WTC11 (cell line): ENCODE measurements at regions not wholly inside any gene's neighbourhood (a gene's known extent, or its start where the extent isn't known, plus 50 kb on each side); places are given as distances from the start of the nearest gene placed in this dataset.

Experiments
- ATAC-seq: fragments of 200-7000 bp; cut with Tn5 transposase; 2 replicates; pipeline ENCODE4 v1.10.0; 2021; ENCODE audit warnings: mild to moderate bottlenecking, moderate library complexity
- CTCF ChIA-PET: fragments of 300-600 bp; sonication (Branson Sonifier 250); formaldehyde crosslinking; loops from one replicate; lab custom pipeline; 2021; ENCODE audit warnings: antibody characterized with exemption; lab: Charles Lee
- POLR2A ChIA-PET: fragments of 350-600 bp; sonication (Branson Sonifier 250); formaldehyde crosslinking; loops from one replicate; lab custom pipeline; 2021; ENCODE audit warnings: antibody characterized with exemption; lab: Charles Lee
- DNase-seq: peaks from one replicate; pipeline ENCODE4 v3.0.0; 2021; ENCODE audit warnings: low spot score
- H3K27ac Mint-ChIP-seq: 2 replicates; pipeline ENCODE4 v1.8.0; 2021; ENCODE audit warnings: mixed read lengths
- H3K27me3 Mint-ChIP-seq: 2 replicates; pipeline ENCODE4 v1.8.0; 2021; ENCODE audit warnings: low read depth, mild to moderate bottlenecking, moderate library complexity, mixed read lengths
- H3K36me3 Mint-ChIP-seq: 2 replicates; pipeline ENCODE4 v1.8.0; 2021; ENCODE audit warnings: mixed read lengths
- H3K4me1 Mint-ChIP-seq: 2 replicates; pipeline ENCODE4 v1.8.0; 2022; ENCODE audit warnings: mixed read lengths
- H3K4me3 Mint-ChIP-seq: 2 replicates; pipeline ENCODE4 v1.8.0; 2021; ENCODE audit warnings: mild to moderate bottlenecking, moderate library complexity, mixed read lengths
- H3K9me3 Mint-ChIP-seq: 2 replicates; pipeline ENCODE4 v1.8.0; 2021; ENCODE audit warnings: mixed read lengths
- ATF1 ChIP-seq: sonication (generic); formaldehyde crosslinking; IDR thresholded peaks from 2 replicates; pipeline ENCODE4 v1.8.1; 2023; ENCODE audit warnings: mild to moderate bottlenecking, moderate library complexity, missing genetic modification reagents
- CREM ChIP-seq: sonication (generic); formaldehyde crosslinking; IDR thresholded peaks from 2 replicates; pipeline ENCODE4 v1.8.1; 2022; ENCODE audit warnings: mild to moderate bottlenecking, missing genetic modification reagents, moderate library complexity
- EMX1 ChIP-seq: fragments of 250-450 bp; sonication (Bioruptor Pico); IDR thresholded peaks from 2 replicates; pipeline ENCODE4 v1.8.0; 2021; ENCODE audit warnings: mild to moderate bottlenecking
- ESRRA ChIP-seq: sonication (generic); formaldehyde crosslinking; IDR thresholded peaks from 2 replicates; pipeline ENCODE4 v1.8.1; 2022; ENCODE audit warnings: mild to moderate bottlenecking, missing genetic modification reagents, borderline replicate concordance
- IRF1 ChIP-seq: sonication (generic); formaldehyde crosslinking; IDR thresholded peaks from 2 replicates; pipeline ENCODE4 v1.8.0; 2023; ENCODE audit warnings: missing genetic modification reagents
- JAZF1 ChIP-seq: fragments of 250-450 bp; sonication (Bioruptor Pico); IDR thresholded peaks from 2 replicates; pipeline ENCODE4 v1.9.0; 2021; ENCODE audit warnings: moderate library complexity, mild to moderate bottlenecking, inconsistent platforms
- MXD4 ChIP-seq: fragments of 250-450 bp; sonication (Bioruptor Pico); IDR thresholded peaks from 2 replicates; pipeline ENCODE4 v1.8.0; 2021; ENCODE audit warnings: mild to moderate bottlenecking, moderate library complexity, borderline replicate concordance
- NFATC4 ChIP-seq: fragments of 250-450 bp; sonication (Bioruptor Pico); IDR thresholded peaks from 2 replicates; pipeline ENCODE4 v1.9.0; 2021; ENCODE audit warnings: mild to moderate bottlenecking
- NR1H2 ChIP-seq: sonication (generic); formaldehyde crosslinking; IDR thresholded peaks from 2 replicates; pipeline ENCODE4 v1.9.0; 2021; ENCODE audit warnings: mild to moderate bottlenecking, moderate library complexity, missing genetic modification reagents
- USF1 ChIP-seq: sonication (generic); formaldehyde crosslinking; IDR thresholded peaks from 2 replicates; pipeline ENCODE4 v1.8.0; 2022; ENCODE audit warnings: mild to moderate bottlenecking, missing genetic modification reagents
- ZBTB43 ChIP-seq: sonication (generic); formaldehyde crosslinking; IDR thresholded peaks from 2 replicates; pipeline ENCODE4 v1.8.1; 2023; ENCODE audit warnings: mild to moderate bottlenecking, missing genetic modification reagents
- ZMAT4 ChIP-seq: fragments of 250-450 bp; sonication (Bioruptor Pico); IDR thresholded peaks from 2 replicates; pipeline ENCODE4 v1.9.0; 2021; ENCODE audit warnings: mild to moderate bottlenecking
- ZNF121 ChIP-seq: sonication (generic); formaldehyde crosslinking; IDR thresholded peaks from 2 replicates; pipeline ENCODE4 v1.8.0; 2023; ENCODE audit warnings: missing genetic modification reagents
- ZNF219 ChIP-seq: sonication (generic); formaldehyde crosslinking; IDR thresholded peaks from 2 replicates; pipeline ENCODE4 v1.8.0; 2023; ENCODE audit warnings: missing genetic modification reagents, mild to moderate bottlenecking, borderline replicate concordance
- ZNF396 ChIP-seq: fragments of 250-450 bp; sonication (Bioruptor Pico); IDR thresholded peaks from 2 replicates; pipeline ENCODE4 v1.8.0; 2021; ENCODE audit warnings: mild to moderate bottlenecking, moderate library complexity, borderline replicate concordance
- ZNF423 ChIP-seq: fragments of 250-450 bp; sonication (Bioruptor Pico); IDR thresholded peaks from 2 replicates; pipeline ENCODE4 v2.1.2; 2022; ENCODE audit warnings: mild to moderate bottlenecking, moderate library complexity
- TF ChIP-seq, protein P1 (sequence below): sonication (generic); formaldehyde crosslinking; IDR thresholded peaks from 2 replicates; pipeline ENCODE4 v1.8.1; 2023; ENCODE audit warnings: mild to moderate bottlenecking, missing genetic modification reagents, borderline replicate concordance
- TF ChIP-seq, protein P2 (sequence below): fragments of 200-600 bp; IDR thresholded peaks from 2 replicates; pipeline ENCODE4 v1.8.0; 2022; ENCODE audit warnings: antibody characterized with exemption
- TF ChIP-seq, protein P3 (sequence below): sonication (generic); formaldehyde crosslinking; IDR thresholded peaks from 2 replicates; pipeline ENCODE4 v1.8.1; 2023; ENCODE audit warnings: mild to moderate bottlenecking, moderate library complexity, missing genetic modification reagents
- TF ChIP-seq, protein P4 (sequence below): sonication (generic); formaldehyde crosslinking; IDR thresholded peaks from 2 replicates; pipeline ENCODE4 v1.8.1; 2022; ENCODE audit warnings: missing genetic modification reagents, borderline replicate concordance
- TF ChIP-seq, protein P5 (sequence below): sonication (generic); formaldehyde crosslinking; IDR thresholded peaks from 2 replicates; pipeline ENCODE4 v1.8.0; 2022; ENCODE audit warnings: mild to moderate bottlenecking, missing genetic modification reagents
- TF ChIP-seq, protein P6 (sequence below): sonication (generic); formaldehyde crosslinking; IDR thresholded peaks from 2 replicates; pipeline ENCODE4 v1.8.1; 2022; ENCODE audit warnings: mild to moderate bottlenecking, moderate library complexity, missing genetic modification reagents

- H3K36me3 Mint-ChIP-seq: no peaks in the 10 kb centered on the region
- no peaks in the 10 kb centered on the region for H3K4me1 Mint-ChIP-seq
- no peak overlapping the region for H3K4me3 Mint-ChIP-seq
- DNase-seq: no peak
- CTCF ChIA-PET: no interaction called here
- H3K27ac Mint-ChIP-seq: no peak overlapping the region
- no peaks in the 10 kb centered on the region for H3K27me3 Mint-ChIP-seq
- POLR2A ChIA-PET: no interaction called here
- TF ChIP-seq ATF1 (no peak), ZBTB43 (CRISPR knock-in tag) (no peak), EMX1 (no peak), ESRRA (no peak), MXD4 (CRISPR knock-in tag) (no peak), USF1 (CRISPR knock-in tag) (no peak), ZNF423 (CRISPR knock-in tag) (no peak), ZNF219 (CRISPR knock-in tag) (no peak), IRF1 (no peak), NFATC4 (CRISPR knock-in tag) (no peak), NR1H2 (no peak), ZNF396 (no peak), ZNF121 (CRISPR knock-in tag) (no peak)
- TF ChIP-seq, protein P1, sequence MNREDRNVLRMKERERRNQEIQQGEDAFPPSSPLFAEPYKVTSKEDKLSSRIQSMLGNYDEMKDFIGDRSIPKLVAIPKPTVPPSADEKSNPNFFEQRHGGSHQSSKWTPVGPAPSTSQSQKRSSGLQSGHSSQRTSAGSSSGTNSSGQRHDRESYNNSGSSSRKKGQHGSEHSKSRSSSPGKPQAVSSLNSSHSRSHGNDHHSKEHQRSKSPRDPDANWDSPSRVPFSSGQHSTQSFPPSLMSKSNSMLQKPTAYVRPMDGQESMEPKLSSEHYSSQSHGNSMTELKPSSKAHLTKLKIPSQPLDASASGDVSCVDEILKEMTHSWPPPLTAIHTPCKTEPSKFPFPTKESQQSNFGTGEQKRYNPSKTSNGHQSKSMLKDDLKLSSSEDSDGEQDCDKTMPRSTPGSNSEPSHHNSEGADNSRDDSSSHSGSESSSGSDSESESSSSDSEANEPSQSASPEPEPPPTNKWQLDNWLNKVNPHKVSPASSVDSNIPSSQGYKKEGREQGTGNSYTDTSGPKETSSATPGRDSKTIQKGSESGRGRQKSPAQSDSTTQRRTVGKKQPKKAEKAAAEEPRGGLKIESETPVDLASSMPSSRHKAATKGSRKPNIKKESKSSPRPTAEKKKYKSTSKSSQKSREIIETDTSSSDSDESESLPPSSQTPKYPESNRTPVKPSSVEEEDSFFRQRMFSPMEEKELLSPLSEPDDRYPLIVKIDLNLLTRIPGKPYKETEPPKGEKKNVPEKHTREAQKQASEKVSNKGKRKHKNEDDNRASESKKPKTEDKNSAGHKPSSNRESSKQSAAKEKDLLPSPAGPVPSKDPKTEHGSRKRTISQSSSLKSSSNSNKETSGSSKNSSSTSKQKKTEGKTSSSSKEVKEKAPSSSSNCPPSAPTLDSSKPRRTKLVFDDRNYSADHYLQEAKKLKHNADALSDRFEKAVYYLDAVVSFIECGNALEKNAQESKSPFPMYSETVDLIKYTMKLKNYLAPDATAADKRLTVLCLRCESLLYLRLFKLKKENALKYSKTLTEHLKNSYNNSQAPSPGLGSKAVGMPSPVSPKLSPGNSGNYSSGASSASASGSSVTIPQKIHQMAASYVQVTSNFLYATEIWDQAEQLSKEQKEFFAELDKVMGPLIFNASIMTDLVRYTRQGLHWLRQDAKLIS (CRISPR knock-in tag): no peak
- TF ChIP-seq, protein P2, sequence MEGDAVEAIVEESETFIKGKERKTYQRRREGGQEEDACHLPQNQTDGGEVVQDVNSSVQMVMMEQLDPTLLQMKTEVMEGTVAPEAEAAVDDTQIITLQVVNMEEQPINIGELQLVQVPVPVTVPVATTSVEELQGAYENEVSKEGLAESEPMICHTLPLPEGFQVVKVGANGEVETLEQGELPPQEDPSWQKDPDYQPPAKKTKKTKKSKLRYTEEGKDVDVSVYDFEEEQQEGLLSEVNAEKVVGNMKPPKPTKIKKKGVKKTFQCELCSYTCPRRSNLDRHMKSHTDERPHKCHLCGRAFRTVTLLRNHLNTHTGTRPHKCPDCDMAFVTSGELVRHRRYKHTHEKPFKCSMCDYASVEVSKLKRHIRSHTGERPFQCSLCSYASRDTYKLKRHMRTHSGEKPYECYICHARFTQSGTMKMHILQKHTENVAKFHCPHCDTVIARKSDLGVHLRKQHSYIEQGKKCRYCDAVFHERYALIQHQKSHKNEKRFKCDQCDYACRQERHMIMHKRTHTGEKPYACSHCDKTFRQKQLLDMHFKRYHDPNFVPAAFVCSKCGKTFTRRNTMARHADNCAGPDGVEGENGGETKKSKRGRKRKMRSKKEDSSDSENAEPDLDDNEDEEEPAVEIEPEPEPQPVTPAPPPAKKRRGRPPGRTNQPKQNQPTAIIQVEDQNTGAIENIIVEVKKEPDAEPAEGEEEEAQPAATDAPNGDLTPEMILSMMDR: no peak
- TF ChIP-seq, protein P3, sequence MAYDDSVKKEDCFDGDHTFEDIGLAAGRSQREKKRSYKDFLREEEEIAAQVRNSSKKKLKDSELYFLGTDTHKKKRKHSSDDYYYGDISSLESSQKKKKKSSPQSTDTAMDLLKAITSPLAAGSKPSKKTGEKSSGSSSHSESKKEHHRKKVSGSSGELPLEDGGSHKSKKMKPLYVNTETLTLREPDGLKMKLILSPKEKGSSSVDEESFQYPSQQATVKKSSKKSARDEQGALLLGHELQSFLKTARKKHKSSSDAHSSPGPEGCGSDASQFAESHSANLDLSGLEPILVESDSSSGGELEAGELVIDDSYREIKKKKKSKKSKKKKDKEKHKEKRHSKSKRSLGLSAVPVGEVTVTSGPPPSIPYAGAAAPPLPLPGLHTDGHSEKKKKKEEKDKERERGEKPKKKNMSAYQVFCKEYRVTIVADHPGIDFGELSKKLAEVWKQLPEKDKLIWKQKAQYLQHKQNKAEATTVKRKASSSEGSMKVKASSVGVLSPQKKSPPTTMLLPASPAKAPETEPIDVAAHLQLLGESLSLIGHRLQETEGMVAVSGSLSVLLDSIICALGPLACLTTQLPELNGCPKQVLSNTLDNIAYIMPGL: no peak
- ATAC-seq: no peak
- no peaks in the 10 kb centered on the region for H3K9me3 Mint-ChIP-seq
Observed at GRCh38 chr11:110003426-110003825, 89.8 kb upstream of the ZC3H12C start.

GRCh38 chr11:110011595-110011994 is 81.6 kb upstream of the ZC3H12C start:
- no peak for DNase-seq
- ChIA-PET CTCF (no interaction called here), POLR2A (no interaction called here)
- Mint-ChIP-seq H3K36me3 (peaks cover 12% of the 10 kb centered on the region), H3K9me3 (peaks cover 35% of the 10 kb centered on the region), H3K4me3 (no peak overlapping the region), H3K4me1 (no peaks in the 10 kb centered on the region), H3K27me3 (no peaks in the 10 kb centered on the region), H3K27ac (no peak overlapping the region)
- ATAC-seq: no peak
- TF ChIP-seq, protein P4, sequence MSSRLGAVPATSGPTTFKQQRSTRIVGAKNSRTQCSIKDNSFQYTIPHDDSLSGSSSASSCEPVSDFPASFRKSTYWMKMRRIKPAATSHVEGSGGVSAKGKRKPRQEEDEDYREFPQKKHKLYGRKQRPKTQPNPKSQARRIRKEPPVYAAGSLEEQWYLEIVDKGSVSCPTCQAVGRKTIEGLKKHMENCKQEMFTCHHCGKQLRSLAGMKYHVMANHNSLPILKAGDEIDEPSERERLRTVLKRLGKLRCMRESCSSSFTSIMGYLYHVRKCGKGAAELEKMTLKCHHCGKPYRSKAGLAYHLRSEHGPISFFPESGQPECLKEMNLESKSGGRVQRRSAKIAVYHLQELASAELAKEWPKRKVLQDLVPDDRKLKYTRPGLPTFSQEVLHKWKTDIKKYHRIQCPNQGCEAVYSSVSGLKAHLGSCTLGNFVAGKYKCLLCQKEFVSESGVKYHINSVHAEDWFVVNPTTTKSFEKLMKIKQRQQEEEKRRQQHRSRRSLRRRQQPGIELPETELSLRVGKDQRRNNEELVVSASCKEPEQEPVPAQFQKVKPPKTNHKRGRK (CRISPR knock-in tag): no peak
- TF ChIP-seq EMX1: no peak
- TF ChIP-seq, protein P5, sequence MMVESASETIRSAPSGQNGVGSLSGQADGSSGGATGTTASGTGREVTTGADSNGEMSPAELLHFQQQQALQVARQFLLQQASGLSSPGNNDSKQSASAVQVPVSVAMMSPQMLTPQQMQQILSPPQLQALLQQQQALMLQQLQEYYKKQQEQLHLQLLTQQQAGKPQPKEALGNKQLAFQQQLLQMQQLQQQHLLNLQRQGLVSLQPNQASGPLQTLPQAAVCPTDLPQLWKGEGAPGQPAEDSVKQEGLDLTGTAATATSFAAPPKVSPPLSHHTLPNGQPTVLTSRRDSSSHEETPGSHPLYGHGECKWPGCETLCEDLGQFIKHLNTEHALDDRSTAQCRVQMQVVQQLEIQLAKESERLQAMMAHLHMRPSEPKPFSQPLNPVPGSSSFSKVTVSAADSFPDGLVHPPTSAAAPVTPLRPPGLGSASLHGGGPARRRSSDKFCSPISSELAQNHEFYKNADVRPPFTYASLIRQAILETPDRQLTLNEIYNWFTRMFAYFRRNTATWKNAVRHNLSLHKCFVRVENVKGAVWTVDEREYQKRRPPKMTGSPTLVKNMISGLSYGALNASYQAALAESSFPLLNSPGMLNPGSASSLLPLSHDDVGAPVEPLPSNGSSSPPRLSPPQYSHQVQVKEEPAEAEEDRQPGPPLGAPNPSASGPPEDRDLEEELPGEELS (CRISPR knock-in tag): no peak
- TF ChIP-seq, protein P6, sequence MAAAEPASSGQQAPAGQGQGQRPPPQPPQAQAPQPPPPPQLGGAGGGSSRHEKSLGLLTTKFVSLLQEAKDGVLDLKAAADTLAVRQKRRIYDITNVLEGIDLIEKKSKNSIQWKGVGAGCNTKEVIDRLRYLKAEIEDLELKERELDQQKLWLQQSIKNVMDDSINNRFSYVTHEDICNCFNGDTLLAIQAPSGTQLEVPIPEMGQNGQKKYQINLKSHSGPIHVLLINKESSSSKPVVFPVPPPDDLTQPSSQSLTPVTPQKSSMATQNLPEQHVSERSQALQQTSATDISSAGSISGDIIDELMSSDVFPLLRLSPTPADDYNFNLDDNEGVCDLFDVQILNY (CRISPR knock-in tag): no peak
- no peak for TF ChIP-seq JAZF1 (CRISPR knock-in tag)
- TF ChIP-seq ZMAT4 (CRISPR knock-in tag): no peak
- TF ChIP-seq CREM (CRISPR knock-in tag): no peak
